Neural progenitor cell (in vitro differentiated cells): ENCODE measurements at regions not wholly inside any gene's neighbourhood (a gene's known extent, or its start where the extent isn't known, plus 50 kb on each side); places are given as distances from the start of the nearest gene placed in this dataset.
"Not testable (repeated sequence)": the region's sequence is repeated elsewhere in the genome, so short reads cannot be mapped to it uniquely, and the experiment has no call there.

Source experiments
- CTCF ChIP-seq: fragments of 200-600 bp; sonication (generic); IDR thresholded peaks from 2 replicates; pipeline ENCODE4 v1.5.1; 2017; ENCODE audit warnings: antibody characterized with exemption, mild to moderate bottlenecking
- EZH2 ChIP-seq: fragments of 200-600 bp; sonication (generic); IDR thresholded peaks from 2 replicates; pipeline ENCODE4 v1.6.1; 2017; ENCODE audit warnings: antibody characterized with exemption, mild to moderate bottlenecking, moderate library complexity

DNA sequence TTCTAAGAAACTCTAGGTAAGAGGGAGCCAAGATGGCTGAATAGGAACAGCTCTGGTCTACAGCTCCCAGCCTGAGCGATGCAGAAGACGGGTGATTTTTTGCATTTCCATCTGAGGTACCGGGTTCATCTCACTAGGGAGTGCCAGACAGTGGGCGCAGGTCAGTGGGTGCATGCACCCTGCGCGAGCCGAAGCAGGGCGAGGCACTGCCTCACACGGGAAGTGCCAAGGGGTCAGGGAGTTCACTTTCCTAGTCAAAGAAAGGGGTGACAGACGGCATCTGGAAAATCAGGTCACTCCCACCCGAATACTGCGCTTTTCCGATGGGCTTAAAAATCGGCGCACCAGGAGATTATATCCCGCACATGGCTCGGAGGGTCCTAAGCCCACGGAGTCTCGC lies 1796.7 kb upstream of the PCDH10 start:
- TF ChIP-seq CTCF, EZH2: not testable (repeated sequence)
